ENCODE measurements at regions not wholly inside any gene's neighbourhood (a gene's known extent, or its start where the extent isn't known, plus 50 kb on each side); places are given as distances from the start of the nearest gene placed in this dataset.

DNA sequence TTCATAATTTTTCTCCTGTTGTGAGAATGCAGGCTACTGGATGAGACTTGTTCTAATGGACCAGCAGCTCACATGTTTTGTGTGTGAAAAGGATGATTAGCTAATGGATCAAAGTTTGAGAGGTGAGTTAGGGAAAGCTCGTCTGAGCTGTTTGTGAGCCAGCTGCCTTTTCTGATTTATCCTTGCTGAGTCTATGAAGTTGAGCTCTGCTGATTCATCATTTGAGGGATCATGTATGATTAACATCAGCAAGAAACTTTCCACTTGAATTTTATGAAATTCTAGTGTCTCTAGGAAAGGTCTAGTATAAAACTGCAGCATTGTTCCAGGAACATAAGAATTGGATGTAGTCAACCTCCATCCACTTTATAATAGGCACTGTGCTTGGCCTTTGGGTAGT lies 698.7 kb downstream of the NTRK3 start:
- TF ChIP-seq, protein P1, sequence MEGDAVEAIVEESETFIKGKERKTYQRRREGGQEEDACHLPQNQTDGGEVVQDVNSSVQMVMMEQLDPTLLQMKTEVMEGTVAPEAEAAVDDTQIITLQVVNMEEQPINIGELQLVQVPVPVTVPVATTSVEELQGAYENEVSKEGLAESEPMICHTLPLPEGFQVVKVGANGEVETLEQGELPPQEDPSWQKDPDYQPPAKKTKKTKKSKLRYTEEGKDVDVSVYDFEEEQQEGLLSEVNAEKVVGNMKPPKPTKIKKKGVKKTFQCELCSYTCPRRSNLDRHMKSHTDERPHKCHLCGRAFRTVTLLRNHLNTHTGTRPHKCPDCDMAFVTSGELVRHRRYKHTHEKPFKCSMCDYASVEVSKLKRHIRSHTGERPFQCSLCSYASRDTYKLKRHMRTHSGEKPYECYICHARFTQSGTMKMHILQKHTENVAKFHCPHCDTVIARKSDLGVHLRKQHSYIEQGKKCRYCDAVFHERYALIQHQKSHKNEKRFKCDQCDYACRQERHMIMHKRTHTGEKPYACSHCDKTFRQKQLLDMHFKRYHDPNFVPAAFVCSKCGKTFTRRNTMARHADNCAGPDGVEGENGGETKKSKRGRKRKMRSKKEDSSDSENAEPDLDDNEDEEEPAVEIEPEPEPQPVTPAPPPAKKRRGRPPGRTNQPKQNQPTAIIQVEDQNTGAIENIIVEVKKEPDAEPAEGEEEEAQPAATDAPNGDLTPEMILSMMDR (IDR thresholded peaks at IDR 0.05; ENCODE audit: insufficient read depth, low read length): no peak
- TF ChIP-seq GABPA (IDR thresholded peaks at IDR 0.05; ENCODE audit: low read depth) (no peak), POLR2AphosphoS5 (IDR thresholded peaks at IDR 0.05; ENCODE audit: low read depth) (no peak), REST (IDR thresholded peaks at IDR 0.05; ENCODE audit: insufficient replicate concordance, low read depth) (no peak)

All from HL-60 (cell line).